HFFc6 (cell line): ENCODE measurements at regions not wholly inside any gene's neighbourhood (a gene's known extent, or its start where the extent isn't known, plus 50 kb on each side); places are given as distances from the start of the nearest gene placed in this dataset.

Experiments used
- DNase-seq: peaks from one replicate; pipeline ENCODE4 v3.0.0-alpha.2; 2018
- H3K27ac Mint-ChIP-seq: 2 replicates; pipeline ENCODE4 v1.8.0; 2020; ENCODE audit warnings: mild to moderate bottlenecking, mixed read lengths
- H3K27me3 Mint-ChIP-seq: 2 replicates; pipeline ENCODE4 v1.8.0; 2021; ENCODE audit warnings: mild to moderate bottlenecking, moderate library complexity, mixed read lengths; ENCODE audit not compliant: insufficient read depth
- H3K36me3 Mint-ChIP-seq: 2 replicates; pipeline ENCODE4 v1.8.0; 2021; ENCODE audit warnings: low read depth, mixed read lengths
- H3K4me1 Mint-ChIP-seq: 2 replicates; pipeline ENCODE4 v1.8.0; 2020; ENCODE audit warnings: low read depth, mixed read lengths
- H3K4me3 Mint-ChIP-seq: 2 replicates; pipeline ENCODE4 v1.8.0; 2020; ENCODE audit warnings: mild to moderate bottlenecking, moderate library complexity, mixed read lengths
- H3K9me3 Mint-ChIP-seq: 2 replicates; pipeline ENCODE4 v1.8.0; 2020; ENCODE audit warnings: mild to moderate bottlenecking, mixed read lengths
- CTCF ChIP-seq: fragments of 200-600 bp; sonication (generic); IDR thresholded peaks from 2 replicates; pipeline ENCODE4 v1.5.0; 2021; ENCODE audit warnings: antibody characterized with exemption, mild to moderate bottlenecking

DNA sequence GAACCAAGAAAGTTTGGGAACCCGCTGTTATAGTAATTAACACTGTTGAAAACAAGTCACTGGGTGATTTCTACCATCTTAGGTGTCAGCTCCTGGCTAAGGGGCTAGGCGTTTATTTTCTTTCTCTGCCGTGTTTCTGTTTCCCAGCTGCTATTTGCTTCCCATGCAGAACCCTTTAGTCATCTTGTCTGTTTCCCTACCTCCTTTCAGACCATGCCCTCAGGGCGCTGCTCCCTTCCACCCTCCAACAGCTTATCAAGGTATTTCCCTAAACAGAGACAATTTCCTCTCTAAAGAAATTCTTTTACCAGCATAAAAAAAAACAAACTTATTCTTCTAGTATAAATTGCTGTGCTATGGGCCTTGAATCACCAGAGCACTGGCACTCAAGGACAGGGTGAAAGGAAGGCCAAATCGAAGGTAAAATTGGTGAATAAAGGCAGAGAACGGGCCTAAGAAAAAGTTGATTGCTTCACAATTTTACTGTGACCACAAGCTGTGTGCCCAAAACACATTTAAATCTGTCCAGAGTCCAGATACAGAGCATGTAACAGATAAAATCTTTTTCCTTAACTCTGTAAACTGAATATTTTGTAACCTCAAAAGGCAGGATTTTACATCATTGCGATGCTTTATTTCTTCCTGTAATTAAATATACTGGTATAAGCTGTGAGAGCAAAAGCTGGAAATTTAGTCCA, 319.2 kb downstream of the ZNF621 start:
- Mint-ChIP-seq H3K4me3 (no peak overlapping the region), H3K27ac (no peak overlapping the region), H3K4me1 (no peaks in the 10 kb centered on the region), H3K27me3 (peaks cover 2% of the 10 kb centered on the region; the same call in 1 of the 2 replicates), H3K9me3 (peaks cover 16% of the 10 kb centered on the region), H3K36me3 (no peaks in the 10 kb centered on the region)
- no peak for TF ChIP-seq CTCF
- no peak for DNase-seq

DNA sequence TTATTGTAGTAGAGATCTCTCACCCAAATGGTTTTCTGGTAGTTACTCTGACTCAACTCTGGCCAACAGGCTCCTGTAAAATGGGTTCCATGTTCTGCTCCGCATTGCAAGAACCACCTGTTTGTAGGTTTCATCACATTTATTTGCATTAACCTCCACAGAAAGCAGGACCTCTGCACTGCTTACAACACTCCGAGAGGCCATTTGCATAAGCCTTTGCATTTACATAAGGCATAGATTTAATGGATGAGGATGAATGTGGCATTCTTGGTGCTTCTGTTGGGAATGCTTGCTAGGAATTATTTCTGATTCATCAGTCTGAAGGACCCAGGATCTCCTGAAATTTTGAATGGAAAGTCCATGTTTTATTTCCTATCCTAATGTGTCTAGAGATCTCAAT, 320.1 kb downstream of the ZNF621 start:
- peaks cover 2% of the 10 kb centered on the region; the same call in 1 of the 2 replicates for H3K27me3 Mint-ChIP-seq

DNA sequence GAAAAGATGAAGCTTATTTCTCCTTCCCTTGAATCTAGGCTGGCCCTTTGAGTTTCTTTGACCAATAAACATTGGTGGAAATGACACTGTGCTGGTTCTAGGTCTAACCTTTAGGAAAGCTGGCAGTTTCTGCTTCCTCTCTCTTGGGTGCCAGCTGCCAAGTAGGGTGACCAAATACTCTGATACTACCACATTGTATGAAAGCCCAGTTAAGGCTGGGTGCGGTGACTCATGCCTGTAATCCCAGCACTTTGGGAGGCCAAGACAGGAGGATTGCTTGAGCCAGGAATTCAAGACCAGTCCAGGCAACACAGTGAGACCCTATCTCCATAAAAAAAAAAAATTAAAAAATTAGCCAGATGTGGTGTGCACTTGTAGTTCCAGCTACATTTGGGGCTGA, 320.7 kb downstream of the ZNF621 start:
- peaks cover 17% of the 10 kb centered on the region for H3K9me3 Mint-ChIP-seq
- TF ChIP-seq CTCF, result no peak
- peaks cover 2% of the 10 kb centered on the region; the same call in 1 of the 2 replicates for H3K27me3 Mint-ChIP-seq
- no peaks in the 10 kb centered on the region for H3K36me3 Mint-ChIP-seq
- H3K27ac Mint-ChIP-seq, result no peak overlapping the region
- H3K4me3 Mint-ChIP-seq, result no peak overlapping the region
- DNase-seq, result no peak
- no peaks in the 10 kb centered on the region for H3K4me1 Mint-ChIP-seq

More for the DNA sequence above, 320.1 kb downstream of the ZNF621 start:
- no peak for TF ChIP-seq CTCF
- Mint-ChIP-seq H3K4me1 (no peaks in the 10 kb centered on the region), H3K27ac (no peak overlapping the region), H3K4me3 (no peak overlapping the region), H3K9me3 (peaks cover 12% of the 10 kb centered on the region), H3K36me3 (no peaks in the 10 kb centered on the region)
- no peak for DNase-seq

- TF ChIP-seq CTCF, result no peak
- Mint-ChIP-seq H3K27ac (no peak overlapping the region), H3K4me1 (no peaks in the 10 kb centered on the region), H3K27me3 (peaks cover 2% of the 10 kb centered on the region; the same call in 1 of the 2 replicates), H3K9me3 (peaks cover 20% of the 10 kb centered on the region), H3K36me3 (no peaks in the 10 kb centered on the region), H3K4me3 (no peak overlapping the region)
- no peak for DNase-seq
Observed at GRCh38 chr3:40845916-40846315, 321.2 kb downstream of the ZNF621 start.

DNA sequence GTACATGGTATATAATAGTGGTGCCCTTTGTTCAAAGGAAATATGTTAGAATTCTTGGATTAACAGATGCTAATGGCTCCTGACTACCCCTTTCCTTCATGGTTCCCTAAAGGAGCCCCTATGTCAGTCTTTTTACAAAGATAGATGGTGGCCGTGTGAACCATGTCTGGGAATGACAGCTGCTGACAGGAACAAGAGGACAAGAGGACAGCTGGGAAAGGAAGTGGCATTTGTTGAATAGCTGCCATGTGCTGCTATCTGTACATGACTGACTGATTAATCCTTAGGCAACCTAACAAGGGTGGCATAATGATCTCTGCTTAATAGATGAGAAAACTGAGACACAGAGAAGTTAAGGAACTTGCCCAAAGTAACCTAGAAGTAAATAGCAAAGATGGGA, 321.7 kb downstream of the ZNF621 start:
- no peak for TF ChIP-seq CTCF
- Mint-ChIP-seq H3K4me3 (no peak overlapping the region), H3K27ac (no peak overlapping the region)

More for the DNA sequence above, 321.7 kb downstream of the ZNF621 start:
- no peak for DNase-seq
- Mint-ChIP-seq H3K4me1 (no peaks in the 10 kb centered on the region), H3K27me3 (peaks cover 2% of the 10 kb centered on the region; the same call in 1 of the 2 replicates), H3K36me3 (no peaks in the 10 kb centered on the region), H3K9me3 (peaks cover 20% of the 10 kb centered on the region)
